GM19351 (cell line): ENCODE measurements at regions not wholly inside any gene's neighbourhood (a gene's known extent, or its start where the extent isn't known, plus 50 kb on each side); places are given as distances from the start of the nearest gene placed in this dataset.

Source experiments
- ATAC-seq: cut with Tn5 transposase; IDR thresholded peaks from one replicate; pipeline ENCODE4 v1.9.1; 2021; ENCODE audit warnings: mild to moderate bottlenecking, moderate library complexity; ENCODE audit not compliant: unreplicated experiment

DNA sequence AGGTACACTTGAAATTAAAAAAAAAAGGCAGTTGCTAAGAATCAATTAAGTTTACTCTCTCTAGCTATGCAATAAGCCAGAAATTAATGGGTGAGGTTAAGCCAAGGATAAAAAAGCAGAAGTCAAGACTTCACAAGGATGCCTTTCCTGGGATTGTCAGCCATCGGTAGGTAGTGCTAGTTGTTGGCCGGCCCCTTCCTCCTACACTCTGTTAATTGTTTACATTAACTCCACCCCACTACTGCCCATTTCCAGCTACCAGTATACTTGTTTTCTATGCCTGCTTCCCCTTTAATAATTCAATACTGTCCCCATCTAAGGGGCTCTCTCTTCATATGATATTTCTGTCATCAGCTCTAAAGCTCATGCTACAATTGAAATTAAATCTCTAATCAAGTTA is 461.0 kb downstream of the IPMK start:
- ATAC-seq = no peak

DNA sequence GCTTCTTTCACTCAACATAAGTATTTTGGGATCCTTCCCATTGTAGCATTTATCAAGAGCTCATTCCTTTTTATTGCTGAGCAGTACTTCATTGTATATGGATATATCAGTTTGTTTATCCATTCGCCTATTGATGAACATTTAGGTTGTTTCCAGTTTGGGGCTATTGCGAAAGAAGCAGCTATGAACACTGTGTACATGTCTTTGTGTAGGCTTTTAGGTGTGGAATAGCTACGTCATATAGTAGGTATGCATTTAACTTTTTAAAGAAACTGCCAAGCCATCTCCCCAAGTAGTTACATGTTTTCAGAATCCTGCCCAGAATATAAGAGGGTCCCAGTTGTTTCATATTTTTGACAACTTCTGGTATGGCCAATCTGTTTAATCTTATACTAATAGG is 468.1 kb downstream of the IPMK start:
- no peak for ATAC-seq

DNA sequence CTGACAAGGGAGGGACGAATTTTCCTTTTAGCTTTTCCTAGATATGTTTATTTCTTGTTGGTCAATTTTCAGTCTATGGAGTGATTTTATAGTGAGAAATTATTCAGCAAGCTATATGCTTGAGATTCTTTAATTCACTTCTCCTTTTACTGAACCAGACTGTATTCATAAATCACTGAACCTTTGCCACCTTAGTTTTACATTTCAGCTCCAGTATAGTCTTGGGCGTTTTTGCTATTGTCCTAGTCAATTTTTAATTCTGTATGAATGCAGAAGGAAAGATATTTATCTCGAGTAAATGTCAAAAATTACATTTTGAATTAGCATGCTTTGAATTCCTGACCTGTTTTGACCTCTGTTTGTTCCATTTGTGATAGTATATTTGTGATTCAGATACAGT is 468.9 kb downstream of the IPMK start:
- ATAC-seq = no peak

DNA sequence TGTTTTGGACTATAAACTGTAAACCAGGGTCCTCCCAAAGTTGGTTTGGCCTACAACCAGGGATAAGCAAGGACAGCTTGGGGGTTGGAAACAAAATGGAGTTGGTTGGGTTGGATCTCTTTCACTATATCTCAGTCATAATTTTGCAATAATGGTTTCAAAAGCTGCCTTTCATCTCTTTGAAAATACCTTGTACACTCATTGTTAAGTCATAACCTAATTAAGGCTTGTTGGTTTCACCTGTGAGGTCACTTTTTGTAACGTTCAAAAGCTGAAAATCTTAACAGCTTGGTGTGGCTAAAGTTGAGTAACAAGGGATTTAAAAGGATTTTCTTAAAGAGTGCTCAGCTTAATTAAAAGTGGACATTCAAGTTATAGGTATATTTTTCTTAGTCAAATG is 476.1 kb downstream of the IPMK start:
- no peak for ATAC-seq

DNA sequence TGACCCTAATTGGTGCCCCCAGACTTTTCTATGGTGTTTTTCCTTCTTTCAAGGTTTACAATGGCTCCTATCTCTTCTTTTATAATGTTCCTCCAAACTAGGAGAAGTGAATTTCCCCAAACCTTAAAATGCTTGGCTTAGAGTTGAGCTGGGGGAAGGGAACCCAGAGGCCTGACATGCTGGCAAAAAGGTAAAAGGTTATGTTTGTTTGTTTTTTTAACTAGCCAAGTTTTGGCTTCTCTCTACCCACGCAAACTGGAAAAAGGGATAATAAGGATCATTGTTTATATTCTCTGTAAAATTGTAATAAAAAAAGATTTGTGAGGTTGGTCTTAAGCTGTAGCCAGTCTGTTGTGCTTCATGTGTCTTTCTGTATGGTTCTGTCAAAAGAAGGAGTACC is 477.0 kb downstream of the IPMK start:
- ATAC-seq = no peak

DNA sequence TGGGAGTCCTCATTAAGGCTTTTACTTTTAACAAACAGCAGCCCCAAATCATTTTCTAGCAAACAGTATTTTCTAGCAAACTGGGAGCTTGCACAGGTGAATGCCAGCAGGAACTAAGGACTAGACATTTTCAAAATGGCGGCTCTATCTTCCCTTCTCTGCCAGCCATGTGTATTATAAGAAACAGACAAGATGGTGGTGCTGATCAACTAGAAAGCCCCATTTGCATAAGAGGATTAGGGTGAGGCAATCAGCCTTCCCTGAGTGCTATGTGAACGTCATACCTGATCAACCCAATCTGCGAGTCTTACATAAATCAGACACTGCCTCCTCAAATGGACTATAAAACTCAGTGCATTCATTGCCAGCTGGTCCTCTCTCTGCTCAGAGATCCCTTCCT is 479.6 kb downstream of the IPMK start:
- ATAC-seq = no peak

DNA sequence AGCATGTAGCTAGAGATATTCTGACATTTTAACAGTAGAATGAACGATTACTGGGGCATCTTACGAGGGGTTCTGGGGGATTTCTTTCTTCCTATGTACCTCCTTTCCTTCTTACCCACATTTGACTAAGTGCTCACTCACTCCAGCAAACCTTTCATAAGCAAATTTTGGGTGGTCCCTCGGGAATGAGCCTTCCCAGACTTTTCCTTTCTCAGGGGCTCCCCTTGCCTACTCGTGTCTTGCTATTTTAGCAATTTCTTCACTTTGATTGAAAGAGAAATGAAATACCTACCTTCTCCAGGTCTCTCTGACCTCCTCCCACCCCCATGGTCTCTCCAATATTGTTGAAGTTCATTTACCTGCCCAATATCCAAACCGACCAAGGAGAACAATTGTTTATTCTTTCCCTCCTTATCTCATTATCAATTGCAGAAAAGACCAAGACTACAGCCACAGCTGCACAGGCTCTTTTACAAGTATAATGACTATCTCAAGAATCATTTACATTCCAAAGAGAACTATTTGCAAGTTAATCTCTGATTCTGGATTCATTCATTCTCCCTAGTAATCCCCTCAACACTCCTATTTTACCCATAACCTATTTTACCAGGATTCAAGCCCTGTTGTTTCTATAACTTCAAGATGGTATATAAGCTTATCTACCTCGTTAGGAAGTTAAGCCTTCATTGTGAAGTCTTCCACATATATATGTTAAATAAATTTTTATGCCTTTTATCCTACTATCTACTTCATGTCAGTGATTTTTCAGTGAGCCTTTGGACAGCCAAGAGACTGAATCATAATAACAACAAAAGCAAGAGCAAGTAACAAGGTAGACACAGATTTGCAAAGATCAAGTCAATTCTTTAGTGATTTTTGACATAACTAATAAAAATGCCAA is 480.6 kb downstream of the IPMK start:
- no peak for ATAC-seq

DNA sequence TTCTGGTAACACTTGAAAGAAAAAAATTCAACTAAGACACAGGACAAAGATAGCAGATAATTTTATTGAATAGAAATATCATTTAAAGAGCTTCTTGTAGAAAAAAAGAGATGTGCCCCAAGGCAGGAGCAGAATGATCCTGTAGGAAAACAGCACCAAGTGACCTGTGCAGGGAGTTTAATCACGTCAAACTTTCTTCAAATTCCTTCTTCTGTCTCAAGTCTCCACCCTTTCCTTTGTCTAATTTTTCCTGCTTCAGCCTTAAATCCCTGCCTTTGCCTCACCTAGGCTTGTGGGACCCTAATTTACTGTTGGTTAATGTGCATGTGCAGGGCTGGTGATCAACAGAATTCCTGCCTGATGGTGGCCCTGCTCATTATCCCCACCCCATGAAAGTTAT is 481.4 kb downstream of the IPMK start:
- ATAC-seq = no peak

DNA sequence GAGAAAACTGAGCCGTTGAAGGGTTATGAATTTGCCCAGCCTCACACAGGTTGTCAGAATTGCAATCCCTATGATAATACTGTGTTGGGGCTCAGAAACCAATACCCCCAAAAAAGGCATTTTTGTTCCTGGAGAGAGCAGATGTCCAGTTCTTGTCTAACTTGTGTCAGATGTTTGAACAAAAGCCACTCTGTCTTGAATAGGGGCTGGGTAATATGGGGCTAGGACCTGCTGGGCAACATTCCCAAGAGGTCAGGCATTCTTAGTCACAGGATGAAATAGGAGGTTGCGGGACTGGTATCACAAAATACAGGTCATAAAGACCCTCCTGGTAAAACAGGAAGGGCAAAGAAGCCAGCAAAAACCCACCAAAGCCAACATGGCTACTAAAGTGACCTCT is 482.1 kb downstream of the IPMK start:
- no peak for ATAC-seq

DNA sequence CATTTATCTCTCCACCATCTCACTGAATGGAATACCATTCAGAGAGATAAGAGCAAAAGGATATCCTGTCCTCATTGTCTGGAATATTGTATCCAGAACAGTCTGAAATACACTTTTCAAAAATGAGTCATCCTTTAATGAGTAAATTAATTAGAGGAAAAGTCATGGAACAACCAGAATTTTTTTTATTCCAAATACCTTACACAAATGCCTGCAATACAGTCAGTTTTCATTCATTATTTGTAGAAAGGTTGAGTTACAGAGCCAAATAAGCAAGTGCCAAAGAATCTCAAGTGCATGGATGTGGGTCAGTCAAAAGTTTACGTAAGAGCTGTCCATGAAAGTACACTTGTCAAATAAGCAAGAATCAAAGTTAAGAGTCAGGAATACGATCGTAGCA is 482.6 kb downstream of the IPMK start:
- ATAC-seq = no peak

DNA sequence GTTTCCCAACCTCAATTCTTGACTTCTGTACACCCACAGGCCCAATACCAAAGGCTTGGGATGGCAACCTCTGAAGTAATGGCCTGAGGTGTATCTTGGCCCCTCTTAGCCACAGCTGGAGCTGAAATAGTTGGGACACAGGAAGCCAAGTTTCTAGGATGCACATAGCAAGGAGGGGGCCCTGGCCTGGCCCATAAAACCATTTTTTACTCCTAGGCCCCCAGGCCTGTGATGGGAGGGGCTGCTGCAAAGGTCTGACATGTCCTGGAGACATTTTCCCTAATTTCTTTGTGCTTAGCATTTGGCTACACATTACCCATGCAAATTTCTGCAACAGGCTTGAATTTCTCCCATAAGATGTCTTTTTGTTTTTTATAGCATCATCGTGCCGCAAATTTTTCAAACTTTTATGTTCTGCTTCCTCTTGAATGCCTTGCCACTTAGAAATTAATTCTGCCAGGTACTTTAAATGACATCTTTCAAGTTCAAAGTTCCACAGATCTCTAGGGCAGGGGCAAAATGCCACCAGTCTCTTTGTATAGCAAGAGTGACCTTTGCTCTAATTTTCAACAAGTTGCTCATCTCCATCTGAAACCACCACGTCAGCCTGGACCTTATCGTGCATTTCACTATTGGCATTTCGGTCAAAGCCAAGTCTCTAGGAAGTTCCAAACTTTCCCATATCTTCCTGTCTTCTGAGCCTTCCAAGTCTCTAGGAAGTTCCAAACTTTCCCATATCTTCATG is 490.8 kb downstream of the IPMK start:
- ATAC-seq = no peak

DNA sequence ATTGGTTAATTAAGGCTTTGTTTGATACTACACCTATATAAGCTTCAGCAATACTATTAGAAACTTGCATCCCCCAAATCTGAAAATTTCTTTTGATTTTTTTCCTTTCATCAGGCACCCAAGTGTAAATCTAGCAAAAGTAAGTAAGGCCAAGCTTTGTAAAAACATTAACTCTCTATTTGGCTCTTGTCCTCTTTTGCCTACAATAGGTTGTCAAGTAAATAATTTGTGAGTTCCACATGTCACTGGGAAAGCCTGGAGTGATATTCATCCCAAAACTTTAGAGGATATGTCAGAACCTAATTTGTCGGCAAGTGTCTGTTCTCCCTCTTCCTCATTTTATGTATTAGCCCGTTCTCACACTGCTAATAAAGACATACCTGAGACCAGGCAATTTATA is 492.4 kb downstream of the IPMK start:
- no peak for ATAC-seq

DNA sequence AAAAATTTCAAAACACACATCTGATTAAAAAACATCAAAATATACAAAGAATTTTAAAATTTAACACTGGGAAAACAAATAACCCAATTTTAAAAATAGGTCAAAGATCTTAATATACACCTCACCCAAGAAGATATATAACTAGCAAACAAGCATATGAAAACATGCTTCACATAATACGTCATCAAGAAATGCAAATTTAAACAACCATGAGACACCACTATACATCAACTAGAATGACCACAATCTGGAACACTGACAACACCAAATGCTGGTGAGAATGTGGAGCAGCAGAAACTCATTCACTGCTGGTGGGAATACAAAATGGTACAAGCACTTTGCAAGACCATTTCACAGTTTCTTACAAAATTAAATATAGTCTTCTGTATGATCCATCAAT is 498.4 kb downstream of the IPMK start:
- ATAC-seq = no peak

DNA sequence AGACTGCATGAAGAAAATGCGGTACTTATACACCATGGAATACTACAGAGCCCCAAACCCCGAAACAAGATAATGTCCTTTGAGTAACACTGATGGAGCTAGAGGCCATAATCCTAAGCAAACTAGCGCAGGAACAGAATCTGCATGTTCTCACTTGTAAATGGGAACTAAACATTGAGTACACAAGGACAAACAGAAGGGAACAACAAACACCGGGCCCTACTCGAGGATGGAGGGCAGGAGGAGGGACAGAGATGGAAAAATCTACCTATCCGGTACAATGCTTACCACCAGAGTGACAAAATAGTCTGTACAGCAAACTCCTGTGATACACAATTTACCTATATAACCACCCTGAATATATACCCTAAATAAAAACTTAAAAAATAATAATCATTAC is 507.9 kb downstream of the IPMK start:
- ATAC-seq = no peak

DNA sequence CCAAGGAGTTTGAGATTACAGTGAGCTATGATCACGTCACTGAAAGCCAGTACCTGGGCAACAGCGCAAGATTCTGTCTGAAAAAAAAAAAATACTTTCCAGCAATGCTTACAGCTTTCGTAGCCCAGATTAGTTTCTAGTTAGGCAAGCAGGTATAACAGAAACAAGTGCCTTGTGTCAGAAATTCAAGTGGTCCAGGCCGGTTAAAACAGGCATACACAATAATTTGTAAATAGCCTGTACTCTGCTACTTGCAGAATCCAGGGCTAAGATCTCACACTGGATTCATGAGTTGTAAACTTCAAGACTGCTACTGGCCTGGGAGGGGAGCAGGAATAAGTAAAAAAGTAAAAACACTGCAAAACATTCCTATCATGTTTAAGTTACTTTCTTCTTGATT is 512.9 kb downstream of the IPMK start:
- no peak for ATAC-seq

DNA sequence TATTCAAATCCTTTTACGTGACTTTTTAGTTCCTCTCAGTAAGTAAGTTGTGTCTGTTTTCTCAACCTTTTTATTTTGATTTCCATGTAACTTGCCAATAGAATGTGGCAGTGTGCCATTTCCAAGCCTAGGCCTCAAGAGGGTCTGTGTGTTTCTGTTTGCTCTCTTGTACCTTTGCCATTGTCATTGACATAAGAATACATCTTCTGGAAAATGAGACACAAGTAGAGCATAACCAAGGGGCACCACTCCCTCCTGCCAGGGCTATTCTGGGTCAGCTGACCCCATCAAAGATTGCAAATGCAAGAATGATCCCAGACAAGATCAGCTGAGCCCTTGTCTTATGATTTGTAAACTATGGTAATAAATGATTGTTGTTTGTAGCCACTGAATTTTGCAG is 524.0 kb downstream of the IPMK start:
- no peak for ATAC-seq

DNA sequence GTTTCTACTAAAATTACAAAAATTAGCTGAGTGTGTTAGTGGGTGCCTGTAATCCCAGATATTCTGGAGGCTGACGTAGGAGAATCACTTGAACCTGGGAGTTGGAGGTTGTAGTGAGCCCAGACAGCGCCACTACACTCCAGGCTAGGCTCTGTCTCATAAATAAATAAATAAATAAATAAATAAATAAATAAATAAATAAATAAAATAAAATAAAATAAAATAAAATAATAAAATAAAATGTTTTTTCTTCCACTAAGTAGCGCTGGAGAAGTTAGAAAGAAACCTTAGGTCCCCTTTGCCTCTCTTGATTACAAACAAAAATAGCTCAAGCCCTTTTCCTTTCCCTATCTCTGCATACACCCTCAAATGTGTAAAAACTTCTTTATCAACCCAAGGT is 525.9 kb downstream of the IPMK start:
- ATAC-seq = no peak

DNA sequence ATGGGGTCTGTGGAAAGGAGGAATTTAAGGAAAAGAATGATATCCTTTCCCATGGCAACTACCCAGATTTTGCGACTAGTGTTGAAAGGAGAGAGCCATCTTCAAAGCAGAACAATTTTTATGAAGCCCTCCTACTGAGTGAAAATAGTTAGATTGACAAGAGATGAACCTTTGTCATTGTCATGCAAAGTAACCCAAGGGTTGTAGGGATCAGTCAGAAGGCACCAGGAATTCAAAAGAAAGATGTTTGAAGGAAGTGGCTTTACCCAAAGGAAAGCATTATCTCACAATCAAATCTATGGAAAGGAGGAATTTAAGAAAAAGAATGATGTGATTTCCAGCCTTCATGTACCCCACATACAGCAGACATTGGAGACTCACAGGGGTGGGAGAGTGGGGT is 544.4 kb downstream of the IPMK start:
- ATAC-seq = no peak

DNA sequence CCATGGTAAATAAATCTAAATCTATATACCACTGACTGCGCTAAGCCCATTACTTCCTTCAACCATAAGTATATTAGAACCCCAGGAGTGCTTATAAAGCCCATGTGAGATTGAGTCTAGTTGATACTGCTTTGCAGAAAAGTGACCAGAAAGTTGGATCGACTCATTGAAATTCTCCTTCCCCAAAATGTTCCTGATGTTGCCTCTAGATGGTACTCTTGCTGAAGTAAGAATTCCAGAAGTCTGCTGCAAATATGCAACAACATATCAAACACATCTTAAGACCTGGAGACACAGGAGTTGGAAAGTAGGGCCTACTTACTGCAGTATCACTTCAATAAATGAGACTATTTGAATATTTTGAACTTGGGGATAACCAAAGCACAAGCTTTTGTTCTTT is 550.8 kb downstream of the IPMK start:
- no peak for ATAC-seq

DNA sequence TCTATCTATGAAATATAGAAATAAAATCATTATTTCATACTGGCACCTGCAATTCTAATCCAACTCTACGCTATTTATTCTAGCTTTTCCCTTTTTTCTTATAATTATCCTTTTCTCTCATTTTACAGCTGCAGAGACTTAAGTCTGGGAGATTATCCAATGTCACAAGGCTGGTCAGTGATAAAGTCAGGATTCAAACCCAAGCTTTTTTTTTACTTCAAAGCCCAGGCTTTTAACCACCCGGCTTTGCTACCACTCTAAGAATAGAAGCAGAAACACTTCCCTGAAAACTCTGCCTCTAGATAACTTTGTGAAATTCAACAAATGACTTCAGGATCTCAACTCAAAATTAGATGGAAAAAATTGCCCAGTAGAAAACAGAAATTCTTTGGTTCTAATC is 552.5 kb downstream of the IPMK start:
- ATAC-seq = no peak

DNA sequence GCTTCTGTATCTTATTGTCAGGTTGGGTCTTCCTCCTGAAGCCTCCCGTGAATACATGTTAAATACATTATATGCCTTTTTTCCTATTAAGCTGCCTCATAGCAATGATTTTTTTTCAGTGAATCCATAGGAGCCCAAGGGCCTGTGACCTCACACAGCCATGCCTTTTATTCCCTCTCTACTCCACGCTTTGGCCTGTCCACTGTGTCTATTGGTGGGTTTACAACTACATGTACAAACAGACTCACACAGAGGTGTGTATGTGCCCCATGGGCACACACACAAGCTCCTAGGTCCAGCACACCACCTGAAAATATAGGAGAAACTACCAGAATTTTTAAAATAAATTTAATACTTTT is 560.4 kb downstream of the IPMK start:
- no peak for ATAC-seq

DNA sequence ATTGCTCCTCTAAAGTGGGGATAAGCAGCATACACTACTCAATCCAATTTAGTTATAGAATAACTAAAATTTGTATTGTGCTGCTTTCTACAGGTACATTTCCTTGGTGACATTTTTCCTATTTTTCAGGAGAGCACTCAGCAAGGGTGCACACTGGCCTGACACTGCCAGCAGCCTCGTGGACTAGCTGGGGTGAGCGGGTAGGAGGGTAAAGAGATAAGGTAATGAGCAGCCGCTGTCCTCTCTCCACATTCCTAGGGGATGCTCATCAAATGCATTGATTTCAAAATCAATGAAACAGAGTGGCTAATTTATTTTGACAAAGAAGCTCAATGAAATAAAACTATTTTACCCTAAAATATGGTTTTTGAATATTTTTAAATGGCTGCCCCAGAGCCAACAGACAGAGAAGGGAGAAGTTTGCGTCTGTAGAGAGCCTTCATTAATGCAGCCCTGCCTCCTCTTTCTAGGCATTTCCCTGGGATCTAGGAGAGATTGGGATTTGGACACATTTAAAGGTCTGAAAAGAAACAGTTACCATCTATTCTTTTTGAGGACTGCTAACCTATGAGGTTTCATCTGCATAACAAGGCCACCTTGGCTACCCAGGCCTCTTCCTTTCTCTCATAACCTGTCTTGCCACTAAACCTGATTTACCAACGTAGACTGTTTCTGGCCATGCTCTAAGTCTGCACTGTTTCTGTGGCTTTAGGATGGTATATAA is 561.0 kb downstream of the IPMK start:
- ATAC-seq = no peak
